ENCODE measurements at regions not wholly inside any gene's neighbourhood (a gene's known extent, or its start where the extent isn't known, plus 50 kb on each side); places are given as distances from the start of the nearest gene placed in this dataset.

GRCh38 chr3:168455814-168456213 is 360.1 kb upstream of the GOLIM4 start:
- no peak for TF ChIP-seq CTCF (IDR thresholded peaks at IDR 0.05 in 2 of 3, conservative IDR thresholded peaks at IDR 0.05 in 1 of 3; ENCODE audit: borderline replicate concordance in 1 of 3, insufficient read depth in 1 of 3, low read depth in 2 of 3, low read length in 2 of 3)
- no peak for TF ChIP-seq YY1 (IDR thresholded peaks at IDR 0.05; ENCODE audit: extremely low read depth, insufficient replicate concordance, low read depth, low read length)
- TF ChIP-seq EGR1 (IDR thresholded peaks at IDR 0.05; ENCODE audit: low read depth) = no peak
- no peak for TF ChIP-seq POLR2A (IDR thresholded peaks at IDR 0.05; ENCODE audit: borderline replicate concordance, extremely low read depth, insufficient read depth, insufficient read length)
- TF ChIP-seq SP1 (IDR thresholded peaks at IDR 0.05; ENCODE audit: low read depth) = no peak
- no peak for TF ChIP-seq SRF (IDR thresholded peaks at IDR 0.05; ENCODE audit: low read depth)
- no peak for TF ChIP-seq POLR2AphosphoS5 (IDR thresholded peaks at IDR 0.05; ENCODE audit: low read depth, low read length)
- no peak for TF ChIP-seq SIN3A (IDR thresholded peaks at IDR 0.05; ENCODE audit: low read depth)
- no peak for TF ChIP-seq RAD21 (IDR thresholded peaks at IDR 0.05; ENCODE audit: low read depth)
- TF ChIP-seq EZH2 (IDR thresholded peaks at IDR 0.05) = no peak
- no peak for TF ChIP-seq MAX (IDR thresholded peaks at IDR 0.05)
- TF ChIP-seq CEBPB (IDR thresholded peaks at IDR 0.05; ENCODE audit: low read depth) = no peak
- no peak for TF ChIP-seq ZNF274 (IDR thresholded peaks at IDR 0.05; ENCODE audit: low read depth, low read length)
